K562 (cell line): ENCODE measurements at regions not wholly inside any gene's neighbourhood (a gene's known extent, or its start where the extent isn't known, plus 50 kb on each side); places are given as distances from the start of the nearest gene placed in this dataset.
A peak's percentile ranks its signal among the peaks of the same experiment; 100 is the strongest.
"Not testable (repeated sequence)": the region's sequence is repeated elsewhere in the genome, so short reads cannot be mapped to it uniquely, and the experiment has no call there.

ENCODE experiments used
- ATAC-seq: fragments of 200-7000 bp; cut with Tn5 transposase; 3 replicates; pipeline ENCODE4 v1.9.1; 2020; ENCODE audit warnings: moderate library complexity
- BruUV-seq: library from RNA; stranded (reverse); fragments of 400-500 nt; replicated peaks from 2 replicates; lab custom pipeline; 2021; lab: Mats Ljungman, UMichigan
- CTCF ChIA-PET: fragments of 300-600 bp; formaldehyde crosslinking; extraction: SDS; loops from one replicate; lab custom pipeline; 2021; ENCODE audit warnings: low intra/inter-chr PET ratio; lab: Yijun Ruan, JAX
- POLR2A ChIA-PET: fragments of 300-600, 350-650 bp; sonication (Branson Sonifier 250); formaldehyde crosslinking; extraction: SDS; loops from one replicate; lab custom pipeline; 2021; ENCODE audit warnings: antibody characterized with exemption, inconsistent platforms; lab: Yijun Ruan, JAX
- DNase-seq, 4 experiments: peaks; one replicate each; pipeline versions ENCODE4 v3.0.0 to v3.0.0-alpha.2; 2011 to 2018; ENCODE audit warnings: low spot score in 3 of 4, mixed read lengths in 3 of 4; ENCODE audit errors: extremely low read depth in 1 of 4
- FAIRE-seq: peaks from 2 replicates; lab custom pipeline; 2011; peaks lifted over from hg19 to GRCh38; lab: Jason Lieb, UNC
- H2AFZ ChIP-seq: 2 replicates; pipeline ENCODE4 v1.6.0; 2011; ENCODE audit warnings: low read depth, low read length, control low read depth, inconsistent platforms
- H3K27ac ChIP-seq: fragments of 200-600 bp; 3 replicates; pipeline ENCODE4 v1.8.0; 2011; ENCODE audit warnings: low read depth, mild to moderate bottlenecking, control low read depth, inconsistent platforms, low read length, moderate library complexity, mixed read lengths; ENCODE audit errors: extremely low read depth
- H3K27me3 ChIP-seq, 2 experiments: fragments of 300-600 bp in 1 of 2; 2 replicates in 1 of 2; 3 replicates in 1 of 2; pipeline versions ENCODE4 v1.6.0 to v1.8.0; 2011; ENCODE audit warnings: inconsistent platforms in 2 of 2, low read length in 2 of 2, mild to moderate bottlenecking in 1 of 2, mixed read lengths in 1 of 2, moderate library complexity in 1 of 2; ENCODE audit not compliant: control insufficient read depth in 2 of 2, insufficient read depth in 2 of 2
- H3K36me3 ChIP-seq: fragments of 300-600 bp; 3 replicates; pipeline ENCODE4 v1.8.0; 2011; ENCODE audit warnings: mild to moderate bottlenecking, low read length, inconsistent platforms; ENCODE audit not compliant: control insufficient read depth, insufficient read depth
- H3K4me1 ChIP-seq, 2 experiments: fragments of 200-600 bp in 1 of 2; replicated peaks in 1 of 2; 2 replicates in 1 of 2; 3 replicates in 1 of 2; pipeline versions ENCODE4 v1.5.1 to v1.8.0; 2011; ENCODE audit warnings: inconsistent platforms in 2 of 2, low read length in 2 of 2, mild to moderate bottlenecking in 1 of 2, mixed read lengths in 1 of 2, moderate library complexity in 1 of 2; ENCODE audit not compliant: control insufficient read depth in 2 of 2, insufficient read depth in 2 of 2
- H3K4me2 ChIP-seq: 2 replicates; pipeline ENCODE4 v1.6.1; 2011; ENCODE audit warnings: low read length, control low read depth, inconsistent platforms, mixed read lengths; ENCODE audit not compliant: insufficient read depth
- H3K4me3 ChIP-seq: fragments of 200-600 bp; sonication (generic), shearing (Covaris generic); 2 replicates; pipeline ENCODE4 v1.5.1; 2016; ENCODE audit warnings: control low read depth, inconsistent platforms
- H3K79me2 ChIP-seq: fragments of 200-600 bp; 3 replicates; pipeline ENCODE4 v1.8.0; 2011; ENCODE audit warnings: low read length, inconsistent platforms; ENCODE audit not compliant: control insufficient read depth, insufficient read depth
- H3K9ac ChIP-seq, 2 experiments: 2 replicates each; pipeline versions ENCODE4 v1.6.0 to v1.6.1; 2011; ENCODE audit warnings: low read depth in 2 of 2, low read length in 2 of 2, control low read depth in 1 of 2, inconsistent platforms in 1 of 2, mild to moderate bottlenecking in 1 of 2, mixed read lengths in 1 of 2; ENCODE audit not compliant: insufficient read depth in 1 of 2
- H3K9me1 ChIP-seq: one replicate; pipeline ENCODE4 v1.6.0; 2011; ENCODE audit warnings: inconsistent platforms, mild to moderate bottlenecking, low read length, moderate library complexity; ENCODE audit not compliant: control insufficient read depth, insufficient read depth
- H3K9me3 ChIP-seq: replicated peaks from 2 replicates; pipeline ENCODE4 v1.5.1; 2011; ENCODE audit warnings: low read depth, low read length, inconsistent platforms; ENCODE audit not compliant: control insufficient read depth, insufficient read depth
- H4K20me1 ChIP-seq: replicated peaks from 2 replicates; pipeline ENCODE4 v1.6.1; 2011; ENCODE audit warnings: low read length, inconsistent platforms, mixed read lengths; ENCODE audit not compliant: control insufficient read depth, insufficient read depth
- BCL6 ChIP-seq: fragments of 250-450 bp; sonication (Bioruptor Pico); IDR thresholded peaks from 2 replicates; pipeline ENCODE4 v1.4.0; 2020
- EP300 ChIP-seq: IDR thresholded peaks from 2 replicates; pipeline ENCODE4 v1.6.1; 2012; ENCODE audit warnings: low read length, improper control_type of control experiment
- POLR2B ChIP-seq: fragments of 450-650 bp; IDR thresholded peaks from 2 replicates; pipeline ENCODE4 v1.6.1; 2018; ENCODE audit warnings: low read depth; ENCODE audit not compliant: partially characterized antibody
- STAG1 ChIP-seq: sonication (generic); formaldehyde crosslinking; IDR thresholded peaks from 2 replicates; pipeline ENCODE4 v1.5.0; 2020; ENCODE audit warnings: missing genetic modification reagents, borderline replicate concordance
- ZNF146 ChIP-seq: IDR thresholded peaks from one replicate; pipeline ENCODE4 v1.6.1; 2018; ENCODE audit warnings: missing compliant biosample characterization; ENCODE audit not compliant: unreplicated experiment
- WGBS: fragments of 100-300 bp; shearing (Covaris generic); methylation state at CpG from one replicate; pipeline ENCODE4 v1.1.6; 2016; ENCODE audit warnings: low coverage, mixed read lengths; ENCODE audit not compliant: insufficient coverage; ENCODE audit errors: missing lambda C conversion rate; 5-methylcytosine and 5-hydroxymethylcytosine counted together
- in situ Hi-C: fragments of 300-500 bp; cut with MboI; formaldehyde crosslinking; loops from 4 replicates; pipeline ENCODE4 v1.15.0; 2018; ENCODE audit warnings: inconsistent platforms, mixed read lengths
- intact Hi-C: fragments of 100-400 bp; cut with micrococcal nuclease; formaldehyde crosslinking; loops from 2 replicates; pipeline ENCODE4 v1.14.2; 2022
- TF ChIP-seq, protein P1 (sequence below), 2 experiments: fragments of 450-650 bp in 1 of 2; sonication (generic) in 1 of 2; formaldehyde crosslinking; conservative IDR thresholded peaks; 2 replicates each; pipeline versions ENCODE4 v1.4.0 to v1.8.1; 2020 to 2022; ENCODE audit warnings: mild to moderate bottlenecking in 1 of 2, missing genetic modification reagents in 1 of 2

DNA sequence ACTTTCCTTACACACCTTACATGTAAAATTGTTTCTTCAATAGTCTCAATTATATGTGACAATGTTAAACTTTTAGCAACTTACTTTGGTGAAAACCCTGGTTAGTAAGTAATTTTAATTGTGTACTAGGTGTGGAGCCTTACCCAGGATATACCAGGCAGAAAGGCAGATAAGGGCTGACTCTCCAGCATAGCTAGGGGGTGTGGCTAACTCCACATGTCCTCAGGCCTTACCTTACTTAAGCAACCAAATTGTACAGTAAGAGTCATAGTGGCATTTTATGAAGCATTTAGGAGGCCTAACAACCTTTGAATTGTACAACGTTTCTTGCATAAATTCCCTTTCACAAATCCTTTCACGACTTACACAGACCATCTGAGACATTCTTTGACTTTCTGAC lies 118.2 kb upstream of the OR9Q1 start (continued):
- TF ChIP-seq, protein P1, sequence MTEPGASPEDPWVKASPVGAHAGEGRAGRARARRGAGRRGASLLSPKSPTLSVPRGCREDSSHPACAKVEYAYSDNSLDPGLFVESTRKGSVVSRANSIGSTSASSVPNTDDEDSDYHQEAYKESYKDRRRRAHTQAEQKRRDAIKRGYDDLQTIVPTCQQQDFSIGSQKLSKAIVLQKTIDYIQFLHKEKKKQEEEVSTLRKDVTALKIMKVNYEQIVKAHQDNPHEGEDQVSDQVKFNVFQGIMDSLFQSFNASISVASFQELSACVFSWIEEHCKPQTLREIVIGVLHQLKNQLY (CRISPR knock-in tag; conservative IDR thresholded peaks at IDR 0.05) = no peak
- TF ChIP-seq POLR2B (no peak), STAG1 (CRISPR knock-in tag) (no peak), EP300 (no peak), BCL6 (CRISPR knock-in tag) (no peak)

DNA sequence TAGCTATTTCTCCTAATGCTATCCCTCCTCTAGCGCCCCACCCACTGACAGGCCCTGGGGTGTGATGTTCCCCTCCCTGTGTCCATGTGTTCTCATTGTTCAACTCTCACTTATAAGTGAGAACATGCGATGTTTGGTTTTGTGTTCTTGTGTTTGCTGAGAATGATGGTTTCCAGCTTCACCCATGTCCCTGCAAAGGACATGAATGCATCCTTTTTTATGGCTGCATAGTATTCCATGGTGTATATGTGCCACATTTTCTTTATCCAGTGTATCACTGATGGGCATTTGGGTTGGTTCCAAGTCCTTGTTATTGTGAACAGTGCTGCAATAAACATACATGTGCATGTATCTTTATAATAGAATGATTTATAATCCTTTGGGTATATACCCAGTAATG lies 115.3 kb upstream of the OR9Q1 start:
- intact Hi-C loops, H3K9me3 ChIP-seq, BruUV-seq, FAIRE-seq, ATAC-seq, POLR2A ChIA-PET, in situ Hi-C loops, H3K4me3 ChIP-seq, H3K27ac ChIP-seq, H3K4me2 ChIP-seq, CTCF ChIA-PET, H3K9me1 ChIP-seq, H4K20me1 ChIP-seq, H3K36me3 ChIP-seq, DNase-seq, H3K27me3 ChIP-seq, H3K9ac ChIP-seq, H2AFZ ChIP-seq, H3K79me2 ChIP-seq: not testable (repeated sequence)
- TF ChIP-seq ZNF146 = peak; percentile 91
- peaks cover 9 to 20% of the 10 kb centered on the region in 2 experiments; a peak in 4 of 5 replicates for H3K4me1 ChIP-seq
- 58% methylated on average over 2 of the region's 2 CpGs for WGBS
